GM12878 (cell line): ENCODE measurements at regions not wholly inside any gene's neighbourhood (a gene's known extent, or its start where the extent isn't known, plus 50 kb on each side); places are given as distances from the start of the nearest gene placed in this dataset.

Source experiments
- ATAC-seq: fragments of 200-7000 bp; cut with Tn5 transposase; 3 replicates; pipeline ENCODE4 v1.9.1; 2020; ENCODE audit warnings: mild to moderate bottlenecking, moderate library complexity
- BruUV-seq: library from RNA; stranded (reverse); fragments of 400-500 nt; replicated peaks from 2 replicates; lab custom pipeline; 2021; lab: Mats Ljungman, UMichigan
- CTCF ChIA-PET: fragments of 300-600 bp; sonication (Branson Sonifier 250); formaldehyde crosslinking; extraction: SDS; loops from one replicate; lab custom pipeline; 2021; ENCODE audit warnings: inconsistent platforms; lab: Yijun Ruan, JAX
- POLR2A ChIA-PET: fragments of 350-600 bp; formaldehyde crosslinking; extraction: SDS; loops from one replicate; lab custom pipeline; 2021; ENCODE audit warnings: inconsistent platforms; lab: Charles Lee
- RAD21 ChIA-PET: fragments of 300-600 bp; sonication (Branson Sonifier 250); formaldehyde crosslinking; loops from one replicate; lab custom pipeline; 2023; ENCODE audit warnings: antibody characterized with exemption; ENCODE audit not compliant: unreplicated experiment; lab: Charles Lee
- SMC1A ChIA-PET: fragments of 300-600 bp; sonication (Branson Sonifier 250); formaldehyde crosslinking; loops from one replicate; lab custom pipeline; 2023; ENCODE audit not compliant: unreplicated experiment, uncharacterized antibody; lab: Charles Lee
- DNase-seq: peaks from one replicate; pipeline ENCODE4 v3.0.0-alpha.2; 2011; ENCODE audit warnings: low read depth, low spot score
- FAIRE-seq: peaks from 3 replicates; lab custom pipeline; 2011; peaks lifted over from hg19 to GRCh38; lab: Jason Lieb, UNC
- H2AFZ ChIP-seq: 2 replicates; pipeline ENCODE4 v1.6.0; 2011; ENCODE audit warnings: low read depth, low read length, control low read depth; ENCODE audit not compliant: control insufficient read depth
- H3K27ac ChIP-seq: 2 replicates; pipeline ENCODE4 v1.5.1; 2011; ENCODE audit warnings: control low read depth; ENCODE audit not compliant: control insufficient read depth, insufficient read depth
- H3K27me3 ChIP-seq, 2 experiments: replicated peaks in 1 of 2; 2 replicates each; pipeline versions ENCODE4 v1.6.0 to v1.6.1; 2011; ENCODE audit warnings: low read length in 1 of 2; ENCODE audit not compliant: control insufficient read depth in 2 of 2, insufficient read depth in 2 of 2
- H3K36me3 ChIP-seq, 2 experiments: 2 replicates each; pipeline ENCODE4 v1.5.1; 2011; ENCODE audit warnings: low read length in 1 of 2; ENCODE audit not compliant: control insufficient read depth in 2 of 2, insufficient read depth in 2 of 2
- H3K4me1 ChIP-seq: 2 replicates; pipeline ENCODE4 v1.6.1; 2011; ENCODE audit warnings: mild to moderate bottlenecking, low read length, moderate library complexity, mixed read lengths; ENCODE audit not compliant: control insufficient read depth, insufficient read depth
- H3K4me2 ChIP-seq: 2 replicates; pipeline ENCODE4 v1.6.0; 2011; ENCODE audit warnings: control low read depth; ENCODE audit not compliant: control insufficient read depth, insufficient read depth
- H3K4me3 ChIP-seq: fragments of 200-600 bp; sonication (generic); 2 replicates; pipeline ENCODE4 v1.5.1; 2016
- H3K79me2 ChIP-seq: 2 replicates; pipeline ENCODE4 v1.6.0; 2011; ENCODE audit warnings: low read length; ENCODE audit not compliant: control insufficient read depth, insufficient read depth
- H3K9ac ChIP-seq: 2 replicates; pipeline ENCODE4 v1.8.0; 2011; ENCODE audit warnings: low read length, control low read depth, mixed read lengths; ENCODE audit not compliant: control insufficient read depth, insufficient read depth
- H3K9me3 ChIP-seq: replicated peaks from 3 replicates; pipeline ENCODE4 v1.5.1; 2011; ENCODE audit warnings: mild to moderate bottlenecking, low read length; ENCODE audit not compliant: control insufficient read depth, insufficient read depth
- H4K20me1 ChIP-seq: 2 replicates; pipeline ENCODE4 v1.6.0; 2011; ENCODE audit not compliant: control insufficient read depth, insufficient read depth
- REST ChIP-seq: IDR thresholded peaks from 2 replicates; pipeline ENCODE4 v1.6.1; 2012; ENCODE audit warnings: mild to moderate bottlenecking, low read depth, low read length
- SREBF1 ChIP-seq: IDR thresholded peaks from 2 replicates; pipeline ENCODE4 v1.6.1; 2012; ENCODE audit warnings: mild to moderate bottlenecking, low read length
- WGBS: methylation state at CpG from one replicate; pipeline ENCODE4 v1.1.6; 2016; ENCODE audit warnings: low lambda C conversion rate; ENCODE audit not compliant: insufficient replicate concordance, insufficient coverage; ENCODE audit errors: missing lambda C conversion rate; 5-methylcytosine and 5-hydroxymethylcytosine counted together
- in situ Hi-C: fragments of 300-500 bp; cut with MboI; formaldehyde crosslinking; loops from 9 replicates; pipeline ENCODE4 v1.14.3; 2018; ENCODE audit warnings: mixed read lengths
- intact Hi-C: fragments of 100-400 bp; cut with micrococcal nuclease; formaldehyde crosslinking; loops from one replicate; pipeline ENCODE4 v1.14.2; 2022; ENCODE audit not compliant: unreplicated experiment

- CTCF ChIA-PET, result interaction anchor here (0.7 to 12.0 kb wide), 11 partner anchors 8 to 974 kb away, joined by 3 to 393 read pairs (median 9); no protein-coding TSS in a partner anchor
- no peaks in the 10 kb centered on the region for H3K9me3 ChIP-seq
- ATAC-seq (no peak), DNase-seq (no peak), FAIRE-seq (no peak)
- in situ Hi-C loops, result loop anchor here (5.0 to 25.0 kb wide), 2 partner anchors 200 to 980 kb away; no protein-coding TSS in a partner anchor
- TF ChIP-seq REST (no peak), SREBF1 (no peak)
- no peaks in the 10 kb centered on the region for H3K27me3 ChIP-seq
- no peak overlapping the region for H2AFZ ChIP-seq
- no peak overlapping the region for H3K9ac ChIP-seq
- no TSS peak for BruUV-seq
- H3K4me3 ChIP-seq, result no peak overlapping the region
- no peaks in the 10 kb centered on the region for H4K20me1 ChIP-seq
- POLR2A ChIA-PET, result no interaction called here
- H3K79me2 ChIP-seq, result no peaks in the 10 kb centered on the region
- RAD21 ChIA-PET, result interaction anchor here (0.9 to 4.4 kb wide), 7 partner anchors 10 to 207 kb away, joined by 3 to 31 read pairs (median 3); no protein-coding TSS in a partner anchor
- SMC1A ChIA-PET, result interaction anchor here (0.7 to 11.5 kb wide), 9 partner anchors 8 to 204 kb away, joined by 3 to 261 read pairs (median 5); no protein-coding TSS in a partner anchor
- no peaks in the 10 kb centered on the region; the same call in 1 of the 2 replicates for H3K4me1 ChIP-seq
- WGBS, result 0% methylated on average over 1 of the region's 1 CpG
- intact Hi-C loops, result no loop called here
- no peak overlapping the region for H3K27ac ChIP-seq
- no peak overlapping the region for H3K4me2 ChIP-seq
- H3K36me3 ChIP-seq, result no peaks in the 10 kb centered on the region
Observed at GRCh38 chr4:163757219-163757618, 262.7 kb downstream of the TMA16 start.
